GM19467 (cell line): ENCODE measurements at regions not wholly inside any gene's neighbourhood (a gene's known extent, or its start where the extent isn't known, plus 50 kb on each side); places are given as distances from the start of the nearest gene placed in this dataset.
A peak's percentile ranks its signal among the peaks of the same experiment; 100 is the strongest.
"Not testable (repeated sequence)": the region's sequence is repeated elsewhere in the genome, so short reads cannot be mapped to it uniquely, and the experiment has no call there.

Source experiments
- ATAC-seq: cut with Tn5 transposase; IDR thresholded peaks from one replicate; pipeline ENCODE4 v1.9.1; 2021; ENCODE audit warnings: mild to moderate bottlenecking, moderate library complexity; ENCODE audit not compliant: unreplicated experiment

GRCh38 chr2:156006721-156007618 lies 325.6 kb downstream of the NR4A2 start:
- ATAC-seq: no peak

GRCh38 chr2:156005999-156006712 lies 326.4 kb downstream of the NR4A2 start:
- ATAC-seq: no peak

DNA sequence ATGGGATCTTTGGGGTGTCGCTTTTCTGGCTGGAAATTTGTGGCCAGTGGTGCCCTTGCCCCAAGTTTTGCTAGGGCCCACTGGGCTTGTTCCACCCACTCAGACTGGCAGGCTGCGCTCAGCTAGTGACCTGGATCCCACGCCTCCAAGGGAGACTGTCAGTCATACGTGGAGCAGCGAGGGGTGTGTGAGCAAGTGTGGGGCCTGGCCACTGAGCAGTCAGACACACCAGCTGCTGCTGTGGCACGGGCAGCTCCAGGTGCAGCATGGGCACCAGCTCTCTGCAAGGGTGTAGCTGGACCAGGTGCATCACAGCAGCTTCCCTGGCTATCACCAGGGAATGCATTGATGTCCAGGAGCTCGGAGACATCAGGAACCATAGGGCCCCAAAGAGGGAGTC lies 327.0 kb downstream of the NR4A2 start:
- no peak for ATAC-seq

DNA sequence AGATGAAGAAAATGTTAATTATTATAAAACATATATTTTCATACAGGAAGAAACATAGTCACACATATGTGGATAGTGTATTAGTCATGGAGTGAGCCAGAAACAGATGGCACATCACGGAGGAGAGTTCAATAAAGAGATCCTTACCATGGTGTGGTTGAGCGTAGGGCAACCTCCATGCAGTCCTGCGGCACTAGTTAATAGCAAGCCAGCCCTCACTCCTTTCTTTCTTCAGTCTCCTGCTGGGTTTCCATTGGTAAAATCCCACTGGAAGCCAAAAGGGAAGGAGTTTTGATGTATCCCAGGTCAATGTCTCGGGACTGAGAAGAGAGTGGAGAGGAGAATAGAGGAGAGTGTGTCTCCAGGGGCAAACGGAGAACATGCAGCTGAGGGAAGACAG lies 328.1 kb downstream of the NR4A2 start:
- no peak for ATAC-seq

DNA sequence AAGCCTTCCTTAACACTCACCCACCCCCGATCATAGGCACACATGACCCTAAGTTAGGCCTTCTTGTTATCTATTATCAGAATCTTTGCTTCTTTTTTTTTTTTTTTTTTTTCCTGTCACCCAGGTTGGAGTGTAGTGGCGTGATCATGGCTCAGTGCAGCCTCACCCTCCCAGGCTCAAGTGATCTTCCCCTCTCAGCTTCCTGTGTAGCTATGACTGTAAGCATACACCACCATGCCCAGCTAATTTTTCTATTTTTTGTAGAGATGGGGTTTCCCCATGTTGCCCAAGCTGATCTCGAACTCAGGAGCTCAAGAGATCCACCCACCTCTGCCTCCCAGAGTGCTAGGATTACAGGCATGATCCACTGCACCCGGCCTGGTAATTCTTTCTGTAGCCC lies 328.7 kb downstream of the NR4A2 start:
- ATAC-seq: no peak

DNA sequence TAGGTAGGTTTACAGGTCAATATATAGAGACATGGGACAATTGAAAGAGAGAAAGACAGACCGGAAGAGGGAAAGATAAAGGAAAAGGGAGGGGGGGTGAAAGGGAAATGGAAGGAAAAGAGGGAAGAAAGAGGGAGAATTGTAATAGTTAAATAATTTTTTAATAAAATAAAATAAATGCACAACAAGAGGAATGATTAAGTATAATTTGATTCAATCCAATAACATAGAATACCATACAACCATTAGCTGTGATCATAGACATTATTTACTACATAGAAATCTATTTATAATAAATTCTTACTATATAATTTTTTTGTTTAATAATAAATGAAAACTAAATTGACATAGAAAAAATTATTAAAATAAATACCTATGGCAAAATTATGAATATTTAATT lies 330.7 kb downstream of the NR4A2 start:
- no peak for ATAC-seq

GRCh38 chr2:155997538-155997937 lies 335.0 kb downstream of the NR4A2 start:
- ATAC-seq: no peak

DNA sequence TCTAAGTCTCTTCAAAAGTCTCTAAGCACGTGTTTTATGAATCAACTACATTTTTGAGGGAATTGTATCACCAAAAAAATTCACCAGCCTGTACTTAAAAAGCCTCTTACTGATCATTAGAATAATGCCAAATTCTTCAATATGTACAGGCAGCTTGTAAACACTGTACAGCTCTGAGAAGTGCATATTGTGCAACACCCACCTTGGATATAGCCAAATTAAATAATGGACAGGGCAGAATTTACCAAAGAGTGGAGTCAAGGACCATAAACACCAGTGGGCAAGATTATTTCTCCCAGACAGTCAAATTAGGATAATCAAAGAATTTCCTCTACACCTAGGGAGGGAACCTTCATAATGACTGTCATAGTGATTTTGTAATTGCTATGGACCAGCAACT lies 338.2 kb downstream of the NR4A2 start:
- ATAC-seq: no peak

DNA sequence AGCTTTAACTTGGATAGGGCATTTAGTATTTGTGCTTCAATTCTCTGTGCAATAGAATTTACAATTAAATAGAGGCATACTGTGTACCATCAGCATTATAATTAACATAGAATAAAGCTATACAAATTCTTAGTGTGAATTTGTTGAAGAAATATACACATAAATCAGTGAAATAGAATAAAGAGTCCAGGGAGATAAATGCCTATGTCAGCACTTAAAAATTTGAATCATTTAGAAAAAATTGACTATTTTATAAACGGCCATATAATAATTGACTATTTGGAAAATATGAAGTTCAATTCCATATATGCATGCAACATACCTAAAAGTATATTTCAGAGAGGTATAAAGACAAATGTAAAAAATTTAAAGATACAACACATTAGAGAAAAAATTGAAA lies 348.7 kb downstream of the NR4A2 start:
- ATAC-seq: no peak

GRCh38 chr2:155982135-155982534 lies 350.4 kb downstream of the NR4A2 start:
- ATAC-seq: no peak

DNA sequence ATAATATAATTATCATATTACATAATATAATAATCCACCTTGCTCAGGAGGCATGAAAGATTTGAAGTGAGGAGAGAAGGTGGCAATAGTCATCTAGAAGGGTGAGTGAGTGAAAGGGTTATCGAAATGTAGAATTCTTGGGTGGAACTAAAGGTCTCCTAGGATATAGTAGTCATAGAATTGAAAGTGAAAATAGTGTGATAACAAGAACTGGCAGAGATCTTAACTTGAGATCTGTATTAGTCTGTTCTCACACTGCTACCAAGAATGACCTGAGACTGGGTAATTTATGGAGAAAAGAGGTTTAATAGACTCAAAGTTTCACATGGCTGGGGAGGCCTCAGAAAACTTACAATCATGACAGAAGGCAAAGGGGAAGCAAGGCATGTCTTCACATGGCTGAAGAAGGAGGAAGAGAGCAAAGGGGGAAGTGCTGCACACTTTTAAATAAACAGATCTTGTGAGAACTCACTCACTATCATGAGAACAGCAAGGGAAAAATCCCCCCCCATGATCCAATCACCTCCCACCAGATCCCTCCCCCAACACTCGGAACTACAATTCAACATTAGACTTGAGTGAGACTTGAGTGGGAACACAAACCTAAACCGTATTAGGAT lies 351.5 kb downstream of the NR4A2 start:
- ATAC-seq: peak; percentile 52

DNA sequence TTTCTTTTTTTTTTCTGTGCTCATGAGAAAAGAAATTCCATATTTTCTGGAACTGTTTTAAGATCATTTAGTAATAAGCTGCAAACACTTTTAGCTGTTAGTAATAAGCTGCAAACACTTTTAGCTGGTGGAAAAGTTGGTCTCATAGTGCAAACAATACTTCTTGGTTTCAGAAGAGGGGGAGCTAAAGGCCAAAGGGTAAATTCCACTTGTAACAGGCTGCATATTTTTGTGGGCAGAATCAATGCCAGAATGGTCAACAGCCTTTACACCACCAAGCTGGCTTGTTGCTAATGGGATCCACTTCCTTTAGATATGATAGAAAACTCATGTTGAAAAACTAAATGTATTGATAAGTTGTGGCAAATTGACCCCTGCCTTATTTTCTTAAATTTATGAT lies 356.8 kb downstream of the NR4A2 start:
- ATAC-seq: no peak

DNA sequence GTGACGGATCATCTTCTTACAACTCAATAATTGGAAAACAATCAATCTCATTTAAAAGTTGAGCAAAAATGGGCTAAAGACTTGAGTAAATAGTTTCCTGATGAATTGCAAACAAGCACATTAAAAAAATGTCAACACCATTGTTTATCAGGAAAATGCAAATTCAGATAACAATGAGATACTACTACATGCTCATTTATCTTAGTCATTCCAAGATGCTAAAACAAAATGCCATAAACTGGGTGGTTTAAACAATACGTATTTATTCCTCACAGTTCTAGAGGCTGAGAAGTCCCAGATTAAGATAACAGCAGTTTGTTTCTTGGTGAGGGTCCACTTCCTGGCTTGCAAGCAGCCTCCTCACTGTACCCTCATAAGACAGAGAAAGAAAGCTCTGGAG lies 359.6 kb downstream of the NR4A2 start:
- no peak for ATAC-seq

DNA sequence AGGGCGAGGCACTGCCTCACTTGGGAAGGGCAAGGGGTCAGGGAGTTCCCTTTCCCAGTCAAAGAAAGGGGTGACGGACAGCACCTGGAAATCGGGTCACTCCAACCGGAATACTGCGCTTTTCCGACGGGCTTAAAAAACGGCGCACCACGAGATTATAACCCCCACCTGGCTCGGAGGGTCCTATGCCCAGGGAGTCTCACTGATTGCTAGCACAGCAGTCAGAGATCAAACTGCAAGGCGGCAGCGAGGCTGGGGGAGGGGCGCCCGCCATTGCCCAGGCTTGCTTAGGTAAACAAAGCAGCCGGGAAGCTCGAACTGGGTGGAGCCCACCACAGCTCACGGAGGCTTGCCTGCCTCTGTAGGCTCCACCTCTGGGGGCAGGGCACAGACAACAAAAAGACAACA lies 366.5 kb downstream of the NR4A2 start:
- ATAC-seq: not testable (repeated sequence)

DNA sequence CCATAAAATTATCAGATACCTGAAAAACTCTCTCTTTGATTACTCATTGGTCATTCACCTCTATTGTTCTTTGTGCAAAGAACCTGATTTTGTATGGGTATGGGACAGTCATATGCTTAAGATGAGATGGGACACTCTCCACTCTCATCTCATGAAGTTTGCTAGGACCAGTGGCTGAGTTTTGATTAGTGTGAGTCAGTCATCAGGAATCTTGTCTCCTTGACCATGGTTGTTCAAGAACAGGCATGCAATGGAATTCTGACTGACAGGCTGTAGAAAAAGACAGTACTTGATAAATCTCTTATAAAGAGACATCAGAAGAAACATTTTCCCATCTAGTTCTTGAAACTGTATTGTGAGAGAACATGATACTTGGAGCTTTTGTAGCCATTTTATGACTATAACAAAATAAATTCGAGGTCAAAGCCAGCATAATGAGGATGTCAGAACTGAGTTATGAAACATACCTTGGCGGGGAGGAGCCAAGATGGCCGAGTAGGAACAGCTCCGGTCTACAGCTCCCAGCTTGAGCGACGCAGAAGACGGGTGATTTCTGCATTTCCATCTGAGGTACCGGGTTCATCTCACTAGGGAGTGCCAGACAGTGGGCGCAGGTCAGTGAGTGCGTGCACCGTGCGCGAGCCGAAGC lies 367.0 kb downstream of the NR4A2 start:
- no peak for ATAC-seq

- ATAC-seq: no peak
Measured at GRCh38 chr2:155961641-155962040, 370.9 kb downstream of the NR4A2 start.

GRCh38 chr2:155958834-155959233 lies 373.7 kb downstream of the NR4A2 start:
- ATAC-seq: no peak

- no peak for ATAC-seq
Measured at GRCh38 chr2:155947069-155947468, 385.5 kb downstream of the NR4A2 start.

- ATAC-seq: no peak
Measured at GRCh38 chr2:155944218-155944617, 388.3 kb downstream of the NR4A2 start.

DNA sequence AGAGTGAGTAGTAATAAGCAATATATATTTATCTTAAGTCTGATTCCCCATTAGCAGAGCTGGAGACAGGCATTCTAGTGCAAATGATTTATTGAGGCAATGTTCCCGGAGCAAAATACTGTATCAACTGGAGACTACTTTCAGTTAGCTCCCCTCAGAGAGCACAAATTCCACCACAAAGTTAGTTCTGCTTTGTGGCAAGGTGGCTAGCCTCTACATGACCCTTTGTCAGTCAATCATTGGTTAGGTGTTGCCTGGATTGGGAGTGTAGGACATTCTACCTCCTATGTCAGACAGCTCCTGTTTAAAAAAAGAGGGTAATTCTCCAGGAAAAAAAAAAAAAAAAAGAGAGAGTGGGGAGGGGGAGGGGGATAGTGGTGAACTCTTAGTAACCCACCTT lies 402.2 kb downstream of the NR4A2 start:
- no peak for ATAC-seq

DNA sequence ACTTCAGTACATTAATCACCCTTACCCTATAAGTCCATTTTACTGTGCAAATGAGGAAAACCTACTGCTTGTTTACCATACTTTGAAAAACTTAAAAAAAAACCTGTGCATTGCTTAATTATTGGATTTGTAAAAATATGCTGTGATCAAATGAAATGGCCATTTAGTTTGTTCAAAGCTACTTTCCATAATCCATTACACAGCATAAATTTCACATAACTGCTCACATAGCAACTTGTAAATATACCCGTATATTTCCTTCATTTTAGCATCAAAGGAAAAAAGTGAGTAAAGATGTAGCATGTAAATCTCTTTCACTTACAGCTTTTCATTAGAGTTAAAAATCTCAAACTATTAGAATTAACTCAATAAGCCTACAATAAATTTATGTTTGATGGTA lies 415.1 kb downstream of the NR4A2 start:
- ATAC-seq: no peak
